ENCODE measurements at regions not wholly inside any gene's neighbourhood (a gene's known extent, or its start where the extent isn't known, plus 50 kb on each side); places are given as distances from the start of the nearest gene placed in this dataset.

DNA sequence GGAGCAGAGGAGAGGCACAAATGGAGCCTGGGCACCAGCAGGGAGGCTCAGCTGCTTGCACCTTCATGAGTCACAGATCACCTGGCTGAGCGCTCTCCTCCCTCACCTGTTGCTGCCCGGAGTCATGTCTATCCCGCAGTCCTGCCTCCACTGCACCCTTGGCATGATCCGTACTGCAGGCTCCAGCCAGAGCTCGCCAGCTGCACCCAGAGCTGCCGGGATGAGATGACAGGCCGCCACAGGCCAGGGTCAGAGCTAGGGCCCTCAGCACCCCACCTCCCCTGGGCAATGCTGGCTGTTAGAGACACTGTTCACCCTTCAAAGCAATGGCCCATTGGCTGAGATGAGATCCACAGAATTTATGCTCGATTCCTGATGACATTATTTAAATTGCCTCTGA is 702.8 kb downstream of the TBC1D22A start:
- DNase-seq (ENCODE audit: extremely low read depth, low read depth): no peak
- no peak overlapping the region for H3K4me3 ChIP-seq (replicated peaks; ENCODE audit: low read depth, low read length)
- TF ChIP-seq, protein P1, sequence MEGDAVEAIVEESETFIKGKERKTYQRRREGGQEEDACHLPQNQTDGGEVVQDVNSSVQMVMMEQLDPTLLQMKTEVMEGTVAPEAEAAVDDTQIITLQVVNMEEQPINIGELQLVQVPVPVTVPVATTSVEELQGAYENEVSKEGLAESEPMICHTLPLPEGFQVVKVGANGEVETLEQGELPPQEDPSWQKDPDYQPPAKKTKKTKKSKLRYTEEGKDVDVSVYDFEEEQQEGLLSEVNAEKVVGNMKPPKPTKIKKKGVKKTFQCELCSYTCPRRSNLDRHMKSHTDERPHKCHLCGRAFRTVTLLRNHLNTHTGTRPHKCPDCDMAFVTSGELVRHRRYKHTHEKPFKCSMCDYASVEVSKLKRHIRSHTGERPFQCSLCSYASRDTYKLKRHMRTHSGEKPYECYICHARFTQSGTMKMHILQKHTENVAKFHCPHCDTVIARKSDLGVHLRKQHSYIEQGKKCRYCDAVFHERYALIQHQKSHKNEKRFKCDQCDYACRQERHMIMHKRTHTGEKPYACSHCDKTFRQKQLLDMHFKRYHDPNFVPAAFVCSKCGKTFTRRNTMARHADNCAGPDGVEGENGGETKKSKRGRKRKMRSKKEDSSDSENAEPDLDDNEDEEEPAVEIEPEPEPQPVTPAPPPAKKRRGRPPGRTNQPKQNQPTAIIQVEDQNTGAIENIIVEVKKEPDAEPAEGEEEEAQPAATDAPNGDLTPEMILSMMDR (IDR thresholded peaks at IDR 0.05; ENCODE audit: low read depth, low read length, missing control alignments): no peak

DNA sequence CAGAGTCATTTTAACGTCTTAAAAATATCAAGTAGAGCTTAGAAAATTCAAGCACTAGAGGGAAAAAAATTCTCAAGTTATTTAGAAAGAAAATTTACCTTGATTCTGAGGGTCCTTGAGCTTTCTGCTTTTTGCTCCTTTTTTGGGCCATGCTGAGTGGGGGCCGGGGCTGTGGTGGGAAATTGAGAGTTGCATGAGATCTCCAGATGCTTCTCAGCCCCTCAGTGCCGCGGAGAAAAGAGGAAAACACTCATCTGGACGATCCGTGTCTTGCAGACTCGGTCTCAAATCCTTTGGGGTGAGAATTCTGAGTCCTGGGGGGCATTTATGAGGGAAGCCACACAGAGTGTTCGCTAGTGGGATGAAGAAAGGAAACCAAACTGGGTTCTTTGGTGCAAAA is 700.8 kb downstream of the TBC1D22A start:
- no peak for DNase-seq (ENCODE audit: extremely low read depth, low read depth)
- TF ChIP-seq, protein P1 (IDR thresholded peaks at IDR 0.05; ENCODE audit: low read depth, low read length, missing control alignments): no peak
- H3K4me3 ChIP-seq (replicated peaks; ENCODE audit: low read depth, low read length): no peak overlapping the region

DNA sequence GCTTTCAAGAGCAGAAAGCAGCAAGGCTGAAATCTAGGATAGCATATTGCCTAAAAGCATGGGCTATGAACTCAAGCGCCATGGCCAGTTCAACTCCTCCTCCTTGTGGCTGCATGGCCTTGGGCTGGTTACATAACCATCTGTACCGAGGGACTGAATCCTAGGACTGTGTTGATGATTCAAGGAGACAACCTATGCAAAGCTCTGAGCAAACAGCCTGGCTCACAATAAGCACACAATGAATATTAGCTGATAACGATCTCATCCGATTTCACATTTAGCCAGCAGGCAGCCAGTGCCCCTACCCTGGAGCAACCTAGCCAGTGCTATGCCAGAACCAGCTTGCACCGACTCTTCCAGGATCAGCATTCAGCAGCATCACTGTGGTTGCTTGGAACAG is 698.4 kb downstream of the TBC1D22A start:
- TF ChIP-seq, protein P1 (IDR thresholded peaks at IDR 0.05; ENCODE audit: low read depth, low read length, missing control alignments): no peak
- no peak for DNase-seq (ENCODE audit: extremely low read depth, low read depth)
- no peak overlapping the region for H3K4me3 ChIP-seq (replicated peaks; ENCODE audit: low read depth, low read length)

DNA sequence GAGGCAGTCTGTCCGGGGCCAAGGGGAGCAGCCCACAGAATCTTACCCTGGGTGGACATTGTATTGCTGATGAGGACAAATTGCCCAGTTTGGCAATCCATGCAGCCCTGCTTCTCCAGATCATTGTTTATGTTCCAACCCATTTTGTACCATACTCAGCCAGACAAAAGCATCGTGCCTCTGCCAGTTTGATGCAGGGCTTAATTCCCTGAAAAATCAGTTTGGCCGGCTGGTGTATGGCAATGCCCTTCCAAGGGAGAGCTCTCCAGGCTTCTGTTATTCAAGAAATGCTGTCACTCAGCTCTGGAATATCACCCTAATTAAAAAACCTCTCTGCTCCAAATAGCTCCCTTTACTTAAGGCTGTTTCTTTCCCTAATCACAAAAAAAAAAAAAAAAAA is 697.7 kb downstream of the TBC1D22A start:
- no peak for DNase-seq (ENCODE audit: extremely low read depth, low read depth)
- TF ChIP-seq, protein P1 (IDR thresholded peaks at IDR 0.05; ENCODE audit: low read depth, low read length, missing control alignments): no peak

DNA sequence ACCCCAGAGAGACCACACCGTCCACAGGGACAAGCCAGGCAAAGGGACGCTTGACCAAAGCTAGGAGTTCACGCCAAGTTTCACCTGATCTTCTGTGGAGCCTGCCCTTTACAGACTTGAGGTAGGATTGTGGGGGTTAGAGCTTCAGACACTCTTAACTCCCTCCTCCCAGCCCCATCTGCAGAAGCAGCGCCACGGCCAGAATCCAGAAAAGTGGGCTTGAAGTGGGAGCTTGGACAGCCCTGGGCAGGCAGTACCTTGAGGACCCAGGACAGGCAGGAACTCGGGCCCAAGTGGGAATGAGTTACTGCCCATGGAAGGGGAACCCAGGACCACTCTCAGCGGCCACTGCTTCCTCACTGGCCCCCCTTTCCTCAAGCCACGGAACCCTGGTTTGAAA is 695.9 kb downstream of the TBC1D22A start:
- no peak overlapping the region for H3K4me3 ChIP-seq (replicated peaks; ENCODE audit: low read depth, low read length)
- TF ChIP-seq, protein P1 (IDR thresholded peaks at IDR 0.05; ENCODE audit: low read depth, low read length, missing control alignments): no peak
- no peak for DNase-seq (ENCODE audit: extremely low read depth, low read depth)

More for the DNA sequence above, 697.7 kb downstream of the TBC1D22A start:
- H3K4me3 ChIP-seq (replicated peaks; ENCODE audit: low read depth, low read length): no peak overlapping the region

DNA sequence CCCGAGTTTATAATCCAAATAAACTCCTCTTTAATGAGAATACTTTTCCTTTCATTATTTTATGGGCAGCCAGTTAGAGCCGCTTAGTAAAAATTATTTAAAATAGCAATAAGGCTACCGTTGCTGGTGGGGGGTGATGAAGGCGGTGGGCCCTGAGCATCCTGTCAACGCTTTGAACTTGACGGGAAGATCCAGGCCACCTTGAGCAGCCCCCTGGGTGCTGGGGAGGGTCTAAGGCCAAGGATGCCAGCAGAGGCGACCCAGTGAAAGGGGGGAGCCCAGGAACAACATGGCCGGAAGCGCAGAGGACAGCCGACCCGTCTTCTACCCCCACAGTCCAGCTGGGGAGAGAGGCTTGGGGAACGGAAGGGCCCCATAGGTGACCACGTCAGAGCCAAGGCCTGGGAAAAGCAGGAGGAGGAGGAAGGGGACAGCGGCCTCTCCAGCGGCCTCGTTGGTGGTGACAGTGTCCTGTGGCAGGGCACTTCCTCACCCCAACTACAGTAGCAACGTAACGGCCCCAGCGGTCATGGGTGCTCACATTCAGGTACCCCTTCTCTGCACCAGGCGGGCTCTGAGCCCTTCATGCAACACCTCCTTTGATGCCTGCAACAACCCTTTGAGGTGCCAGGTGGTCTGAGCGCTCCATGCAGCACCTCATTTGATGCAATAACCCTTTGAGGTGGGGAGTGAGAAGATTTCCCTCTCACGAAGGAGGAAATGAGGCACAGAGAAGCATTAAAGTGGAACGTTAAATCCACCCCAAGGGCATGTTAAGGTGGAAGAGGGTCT is 695.3 kb downstream of the TBC1D22A start:
- TF ChIP-seq, protein P1 (IDR thresholded peaks at IDR 0.05; ENCODE audit: low read depth, low read length, missing control alignments): no peak
- DNase-seq (ENCODE audit: extremely low read depth, low read depth): no peak
- no peak overlapping the region for H3K4me3 ChIP-seq (replicated peaks; ENCODE audit: low read depth, low read length)

DNA sequence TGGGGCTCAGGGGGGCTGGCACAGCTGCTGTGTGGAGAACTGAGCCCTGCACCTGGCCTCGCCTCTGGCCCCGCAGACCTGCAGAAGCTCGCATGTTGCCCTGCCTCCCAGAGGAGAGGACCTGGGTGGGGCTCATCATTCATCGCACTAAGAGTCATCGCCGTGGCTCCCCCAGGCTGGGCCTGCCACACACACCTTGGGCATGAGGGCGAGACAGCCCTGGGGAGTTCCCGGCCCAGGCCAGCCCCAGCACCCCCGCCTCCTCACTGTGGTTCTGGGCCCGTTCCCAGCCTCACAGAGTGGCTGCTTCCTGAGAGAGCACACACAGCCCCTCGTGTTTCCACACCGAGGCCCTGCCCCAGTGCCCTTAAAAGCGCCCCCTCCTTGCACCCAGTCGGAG is 694.6 kb downstream of the TBC1D22A start:
- TF ChIP-seq, protein P1 (IDR thresholded peaks at IDR 0.05; ENCODE audit: low read depth, low read length, missing control alignments): no peak
- no peak overlapping the region for H3K4me3 ChIP-seq (replicated peaks; ENCODE audit: low read depth, low read length)
- no peak for DNase-seq (ENCODE audit: extremely low read depth, low read depth)
